T-helper 2 cell treated with Interferon-gamma antibody and Interleukin-4, amounts not matched to agents 100 ng/mL and 5 ng/mL, for 36 hours (primary cell): ENCODE measurements at regions not wholly inside any gene's neighbourhood (a gene's known extent, or its start where the extent isn't known, plus 50 kb on each side); places are given as distances from the start of the nearest gene placed in this dataset.
"Not testable (repeated sequence)": the region's sequence is repeated elsewhere in the genome, so short reads cannot be mapped to it uniquely, and the experiment has no call there.

ENCODE experiments used
- intact Hi-C: fragments of 100-400 bp; cut with micrococcal nuclease; formaldehyde crosslinking; loops from one replicate; pipeline ENCODE4 v1.15.1; 2023

- intact Hi-C loops, result no loop called here
These were observed 2199.5 kb upstream of the WWC1 start for GRCh38 chr5:166091931-166092330.

GRCh38 chr5:166093312-166093711 lies 2198.1 kb upstream of the WWC1 start:
- intact Hi-C loops, result no loop called here

- intact Hi-C loops, result no loop called here
These were observed 2188.5 kb upstream of the WWC1 start for GRCh38 chr5:166102947-166103346.

GRCh38 chr5:166111021-166111420 lies 2180.4 kb upstream of the WWC1 start:
- intact Hi-C loops, result no loop called here

- intact Hi-C loops, result no loop called here
These were observed 2174.1 kb upstream of the WWC1 start for GRCh38 chr5:166117072-166118066.

- intact Hi-C loops, result no loop called here
These were observed 2171.9 kb upstream of the WWC1 start for GRCh38 chr5:166119506-166119905.

- intact Hi-C loops, result no loop called here
These were observed 2167.7 kb upstream of the WWC1 start for GRCh38 chr5:166123717-166124116.

GRCh38 chr5:166127766-166128570 lies 2163.5 kb upstream of the WWC1 start:
- intact Hi-C loops, result no loop called here

- intact Hi-C loops, result not testable (repeated sequence)
These were observed 2146.3 kb upstream of the WWC1 start for GRCh38 chr5:166145107-166145506.

- intact Hi-C loops, result no loop called here
These were observed 2127.3 kb upstream of the WWC1 start for GRCh38 chr5:166163996-166164610.

GRCh38 chr5:166165596-166165995 lies 2125.8 kb upstream of the WWC1 start:
- intact Hi-C loops, result no loop called here

GRCh38 chr5:166166071-166166470 lies 2125.4 kb upstream of the WWC1 start:
- intact Hi-C loops, result no loop called here

- intact Hi-C loops, result no loop called here
These were observed 2118.8 kb upstream of the WWC1 start for GRCh38 chr5:166172597-166172996.

- intact Hi-C loops, result no loop called here
These were observed 2112.9 kb upstream of the WWC1 start for GRCh38 chr5:166178411-166179080.

- intact Hi-C loops, result no loop called here
These were observed 2106.3 kb upstream of the WWC1 start for GRCh38 chr5:166185185-166185584.

GRCh38 chr5:166188501-166189325 lies 2102.7 kb upstream of the WWC1 start:
- intact Hi-C loops, result no loop called here

GRCh38 chr5:166192696-166193095 lies 2098.7 kb upstream of the WWC1 start:
- intact Hi-C loops, result no loop called here

GRCh38 chr5:166195981-166196380 lies 2095.5 kb upstream of the WWC1 start:
- intact Hi-C loops, result no loop called here

GRCh38 chr5:166200532-166200931 lies 2090.9 kb upstream of the WWC1 start:
- intact Hi-C loops, result no loop called here

- intact Hi-C loops, result no loop called here
These were observed 2079.8 kb upstream of the WWC1 start for GRCh38 chr5:166211640-166212039.
